Spleen (tissue), 11 donors: ENCODE measurements at regions not wholly inside any gene's neighbourhood (a gene's known extent, or its start where the extent isn't known, plus 50 kb on each side); places are given as distances from the start of the nearest gene placed in this dataset.

ENCODE experiments used
- DNase-seq: peaks from one replicate; pipeline ENCODE4 v3.0.0-alpha.2; 2020
- H3K27ac ChIP-seq, 8 donors: fragments of 200-600 bp; sonication (generic) in 7 of 8; 1 replicate in 4 of 8; 2 replicates in 4 of 8; pipeline versions ENCODE4 v1.5.0 to v1.8.0; 2016 to 2021; ENCODE audit warnings: inconsistent platforms in 4 of 8, mild to moderate bottlenecking in 4 of 8, moderate library complexity in 1 of 8
- H3K27me3 ChIP-seq, 7 donors: fragments of 200-600 bp; sonication (generic) in 6 of 7; replicated peaks in 1 of 7; 1 replicate in 4 of 7; 2 replicates in 3 of 7; pipeline versions ENCODE4 v1.5.0 to v1.8.0; 2016 to 2021; ENCODE audit warnings: inconsistent platforms in 3 of 7, mild to moderate bottlenecking in 1 of 7
- H3K36me3 ChIP-seq, 6 donors: fragments of 200-600 bp; sonication (generic) in 5 of 6; 1 replicate in 4 of 6; 2 replicates in 2 of 6; pipeline versions ENCODE4 v1.5.0 to v1.8.0; 2016 to 2021; ENCODE audit warnings: inconsistent platforms in 2 of 6
- H3K4me1 ChIP-seq, 6 donors: fragments of 200-600 bp; sonication (generic) in 5 of 6; 1 replicate in 3 of 6; 2 replicates in 3 of 6; pipeline versions ENCODE4 v1.5.0 to v1.8.0; 2016 to 2021; ENCODE audit warnings: inconsistent platforms in 3 of 6
- H3K4me3 ChIP-seq, 8 donors: fragments of 200-600 bp; sonication (generic) in 7 of 8; 1 replicate in 4 of 8; 2 replicates in 4 of 8; pipeline versions ENCODE4 v1.5.0 to v1.8.0; 2016 to 2021; ENCODE audit warnings: inconsistent platforms in 4 of 8, mild to moderate bottlenecking in 4 of 8, moderate library complexity in 2 of 8
- H3K9me3 ChIP-seq, 8 donors: fragments of 200-600 bp; sonication (generic) in 7 of 8; 1 replicate in 4 of 8; 2 replicates in 4 of 8; pipeline versions ENCODE4 v1.5.0 to v1.8.0; 2016 to 2021; ENCODE audit warnings: inconsistent platforms in 4 of 8
- POLR2A ChIP-seq, 3 donors: fragments of 450-650 bp; IDR thresholded peaks; one replicate each; pipeline ENCODE4 v1.5.1; 2017; ENCODE audit warnings: antibody characterized with exemption in 3 of 3, mild to moderate bottlenecking in 1 of 3
- POLR2AphosphoS5 ChIP-seq, 3 donors: sonication (generic); formaldehyde crosslinking; IDR thresholded peaks; one replicate each; pipeline ENCODE4 v1.5.1; 2017; ENCODE audit warnings: antibody characterized with exemption in 3 of 3
- WGBS, 5 donors: extraction: QIAGEN DNeasy Blood & Tissue Kit in 3 of 5; methylation state at CpG; one replicate each; pipeline versions ENCODE4 v1.1.5 to v1.1.7; 2013 to 2018; 5-methylcytosine and 5-hydroxymethylcytosine counted together
- intact Hi-C: fragments of 100-400 bp; cut with DNase I; formaldehyde crosslinking; loops from one replicate; pipeline ENCODE4 v1.15.0; 2023; ENCODE audit warnings: low total_unique reads
- TF ChIP-seq, protein P1 (sequence below), 11 experiments: fragments of 200-600 bp in 7 of 11; fragments of 450-650 bp in 4 of 11; sonication (generic) in 4 of 11; IDR thresholded peaks in 8 of 11; conservative IDR thresholded peaks in 3 of 11; 1 replicate in 7 of 11; 2 replicates in 4 of 11; pipeline versions ENCODE4 v1.4.0 to v1.8.0; 2016 to 2021; ENCODE audit warnings: antibody characterized with exemption in 11 of 11, inconsistent platforms in 4 of 11, mild to moderate bottlenecking in 1 of 11
- donor health status: healthy with polysubstance abuse.
- donor health status: DM: no; HTN: no; CAD: no; lungs with moderate emphysema.
- donor health status: DM: no; HTN: no; CAD: no.
- donor health status: Bipolar disorder and iron deficiency.
- donor health status: healthy.
- donor health status: DM: no; HTN: no; CAD: no.
- donor health status: DM: yes; HTN: yes; CAD: no.

DNA sequence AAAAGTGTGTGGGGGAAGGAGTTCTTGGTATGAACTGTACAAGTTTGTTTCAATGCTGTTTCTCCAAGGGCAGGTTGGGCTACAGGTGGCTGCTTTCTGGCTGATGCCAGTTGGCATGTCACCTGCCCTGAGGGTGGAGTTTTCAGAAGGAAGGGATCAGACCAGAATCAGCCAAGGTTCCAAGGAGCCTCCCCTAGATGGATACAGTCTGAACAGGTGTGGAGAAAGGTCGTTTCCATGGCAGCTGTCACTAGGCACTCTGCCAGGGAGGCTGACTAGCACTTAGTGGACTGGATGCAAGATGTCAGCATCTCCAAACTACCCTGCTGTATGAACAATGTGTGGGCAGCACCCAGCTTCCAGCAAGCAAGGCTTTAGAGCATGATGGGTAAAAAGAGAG lies 444.4 kb upstream of the HNRNPA3 start:
- Histone ChIP-seq H3K27me3 (no peaks in the 10 kb centered on the region), H3K4me3 (no peak overlapping the region), H3K4me1 (no peaks in the 10 kb centered on the region), H3K9me3 (peaks cover 0 to 12% (median 6%) of the 10 kb centered on the region in 8 donors), H3K36me3 (no peaks in the 10 kb centered on the region), H3K27ac (no peak overlapping the region)
- DNase-seq = no peak
- 25 to 78% (median 67%) methylated on average over 1 of the region's 1 CpG for WGBS, 5 donors
- intact Hi-C loops = no loop called here
- TF ChIP-seq, protein P1, sequence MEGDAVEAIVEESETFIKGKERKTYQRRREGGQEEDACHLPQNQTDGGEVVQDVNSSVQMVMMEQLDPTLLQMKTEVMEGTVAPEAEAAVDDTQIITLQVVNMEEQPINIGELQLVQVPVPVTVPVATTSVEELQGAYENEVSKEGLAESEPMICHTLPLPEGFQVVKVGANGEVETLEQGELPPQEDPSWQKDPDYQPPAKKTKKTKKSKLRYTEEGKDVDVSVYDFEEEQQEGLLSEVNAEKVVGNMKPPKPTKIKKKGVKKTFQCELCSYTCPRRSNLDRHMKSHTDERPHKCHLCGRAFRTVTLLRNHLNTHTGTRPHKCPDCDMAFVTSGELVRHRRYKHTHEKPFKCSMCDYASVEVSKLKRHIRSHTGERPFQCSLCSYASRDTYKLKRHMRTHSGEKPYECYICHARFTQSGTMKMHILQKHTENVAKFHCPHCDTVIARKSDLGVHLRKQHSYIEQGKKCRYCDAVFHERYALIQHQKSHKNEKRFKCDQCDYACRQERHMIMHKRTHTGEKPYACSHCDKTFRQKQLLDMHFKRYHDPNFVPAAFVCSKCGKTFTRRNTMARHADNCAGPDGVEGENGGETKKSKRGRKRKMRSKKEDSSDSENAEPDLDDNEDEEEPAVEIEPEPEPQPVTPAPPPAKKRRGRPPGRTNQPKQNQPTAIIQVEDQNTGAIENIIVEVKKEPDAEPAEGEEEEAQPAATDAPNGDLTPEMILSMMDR (IDR thresholded peaks at IDR 0.05 in 8 of 11, conservative IDR thresholded peaks at IDR 0.05 in 3 of 11) = no peak
- TF ChIP-seq POLR2AphosphoS5 (IDR thresholded peaks at IDR 0.05) (no peak), POLR2A (IDR thresholded peaks at IDR 0.05) (no peak)

DNA sequence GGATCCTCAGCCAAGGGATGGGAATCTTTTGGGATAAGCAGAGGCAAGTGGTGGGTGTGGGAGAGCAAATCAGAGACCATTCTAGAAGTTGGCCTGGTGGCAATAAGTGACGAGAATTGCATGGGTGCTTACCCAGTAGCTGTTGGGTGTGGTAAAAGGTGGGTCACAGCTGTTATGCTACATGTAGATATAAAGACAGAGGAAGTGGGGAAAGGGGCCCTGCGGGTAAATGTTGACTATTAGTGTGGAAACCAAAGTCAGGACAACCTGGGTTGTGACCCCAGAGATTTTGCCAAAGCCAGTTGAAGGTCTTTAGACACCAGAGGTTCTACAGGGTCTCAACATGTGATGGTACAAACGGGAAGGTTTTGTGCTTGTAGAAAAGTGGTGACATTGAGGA lies 443.6 kb upstream of the HNRNPA3 start:
- Histone ChIP-seq H3K4me1 (no peaks in the 10 kb centered on the region), H3K27ac (no peak overlapping the region), H3K27me3 (no peaks in the 10 kb centered on the region), H3K4me3 (no peak overlapping the region), H3K36me3 (no peaks in the 10 kb centered on the region), H3K9me3 (peaks cover 0 to 18% (median 7%) of the 10 kb centered on the region in 8 donors)
- TF ChIP-seq, protein P1 (IDR thresholded peaks at IDR 0.05 in 8 of 11, conservative IDR thresholded peaks at IDR 0.05 in 3 of 11) = no peak
- no peak for TF ChIP-seq POLR2AphosphoS5 (IDR thresholded peaks at IDR 0.05)
- 42 to 70% (median 56%) methylated on average over 3 of the region's 3 CpGs for WGBS, 5 donors
- no peak for DNase-seq
- intact Hi-C loops = no loop called here

- no peak overlapping the region for H3K27ac ChIP-seq
- peaks cover 0 to 20% (median 7%) of the 10 kb centered on the region in 8 donors for H3K9me3 ChIP-seq
- WGBS, 5 donors = 71 to 88% (median 84%) methylated on average over 6 of the region's 6 CpGs
- intact Hi-C loops = no loop called here
- H3K4me1 ChIP-seq = no peaks in the 10 kb centered on the region
- no peak overlapping the region for H3K4me3 ChIP-seq
- TF ChIP-seq POLR2A (IDR thresholded peaks at IDR 0.05) = no peak
- no peaks in the 10 kb centered on the region for H3K27me3 ChIP-seq
- no peak for DNase-seq
- no peaks in the 10 kb centered on the region for H3K36me3 ChIP-seq
Observed at GRCh38 chr2:176769499-176770370, 442.9 kb upstream of the HNRNPA3 start.

DNA sequence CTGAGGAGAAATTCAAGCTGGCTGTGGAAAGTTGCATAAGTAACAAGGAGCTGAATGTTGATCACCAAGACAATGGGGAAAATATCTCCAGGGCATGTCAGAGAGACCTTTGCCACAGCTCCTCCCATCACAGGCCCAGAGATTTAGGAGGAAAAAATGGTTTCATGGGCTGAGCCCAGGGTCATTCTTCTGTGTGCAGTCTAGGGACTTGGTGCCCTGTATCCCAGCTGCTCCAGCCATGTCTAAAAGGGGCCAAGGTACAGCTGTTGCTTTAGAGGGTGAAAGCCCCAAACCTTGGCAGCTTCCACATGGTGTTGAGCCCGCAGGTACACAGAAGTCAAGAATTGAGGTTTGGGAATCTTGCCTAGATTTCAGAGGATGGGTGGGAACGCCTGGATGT lies 439.8 kb upstream of the HNRNPA3 start:
- WGBS, 5 donors = 83 to 97% (median 89%) methylated on average over 2 of the region's 2 CpGs
- Histone ChIP-seq H3K4me3 (no peak overlapping the region), H3K4me1 (no peaks in the 10 kb centered on the region), H3K36me3 (no peaks in the 10 kb centered on the region), H3K9me3 (peaks cover 0 to 20% (median 7%) of the 10 kb centered on the region in 8 donors), H3K27me3 (no peaks in the 10 kb centered on the region), H3K27ac (no peak overlapping the region)
- no peak for TF ChIP-seq POLR2AphosphoS5 (IDR thresholded peaks at IDR 0.05)
- TF ChIP-seq, protein P1 (IDR thresholded peaks at IDR 0.05 in 8 of 11, conservative IDR thresholded peaks at IDR 0.05 in 3 of 11) = no peak
- TF ChIP-seq POLR2A (IDR thresholded peaks at IDR 0.05) = no peak
- no peak for DNase-seq
- intact Hi-C loops = no loop called here
